ENCODE measurements at regions not wholly inside any gene's neighbourhood (a gene's known extent, or its start where the extent isn't known, plus 50 kb on each side); places are given as distances from the start of the nearest gene placed in this dataset.

GRCh38 chr16:85537331-85537788 lies 75.8 kb upstream of the GSE1 start:
- Histone ChIP-seq H3K9me2 (ENCODE audit: insufficient read depth, low read length) (no peaks in the 10 kb centered on the region), H3K9ac (ENCODE audit: low read length) (no peak overlapping the region), H3K36me3 (ENCODE audit: insufficient read depth, low read length) (no peaks in the 10 kb centered on the region), H3K9me3 (ENCODE audit: low read length) (no peaks in the 10 kb centered on the region), H3K27me3 (ENCODE audit: insufficient read depth, low read depth, low read length) (no peaks in the 10 kb centered on the region), H3K27ac (ENCODE audit: low read length) (no peak overlapping the region), H3K4me2 (ENCODE audit: low read length) (no peak overlapping the region), H3K4me3 (ENCODE audit: low read length) (no peak overlapping the region), H2AFZ (ENCODE audit: low read depth, low read length) (no peak overlapping the region), H4K20me1 (ENCODE audit: insufficient read depth) (no peaks in the 10 kb centered on the region), H3F3A (ENCODE audit: insufficient read depth, low read length, poor library complexity, severe bottlenecking) (no peaks in the 10 kb centered on the region), H3K79me2 (replicated peaks; ENCODE audit: insufficient read depth, low read length) (no peaks in the 10 kb centered on the region)
- TF ChIP-seq EZH2 (IDR thresholded peaks at IDR 0.05; ENCODE audit: borderline replicate concordance, insufficient read depth, low read length, poor library complexity, severe bottlenecking) (no peak), RAD21 (conservative IDR thresholded peaks at IDR 0.05) (no peak), REST (IDR thresholded peaks at IDR 0.05; ENCODE audit: borderline replicate concordance) (no peak), EP300 (conservative IDR thresholded peaks at IDR 0.05; ENCODE audit: poor library complexity, severe bottlenecking) (no peak), POLR2AphosphoS5 (IDR thresholded peaks at IDR 0.05) (no peak), SMC3 (conservative IDR thresholded peaks at IDR 0.05; ENCODE audit: poor library complexity) (no peak), TAF1 (IDR thresholded peaks at IDR 0.05; ENCODE audit: low read depth) (no peak), CTCF (IDR thresholded peaks at IDR 0.05; ENCODE audit: poor library complexity, severe bottlenecking) (no peak), MXI1 (conservative IDR thresholded peaks at IDR 0.05; ENCODE audit: poor library complexity, severe bottlenecking) (no peak)

- Histone ChIP-seq H3K9me2 (ENCODE audit: insufficient read depth, low read length) (no peaks in the 10 kb centered on the region), H3K4me2 (ENCODE audit: low read length) (no peak overlapping the region), H3K79me2 (replicated peaks; ENCODE audit: insufficient read depth, low read length) (no peaks in the 10 kb centered on the region), H3K9ac (ENCODE audit: low read length) (no peak overlapping the region), H3K9me3 (ENCODE audit: low read length) (no peaks in the 10 kb centered on the region), H3K27me3 (ENCODE audit: insufficient read depth, low read depth, low read length) (no peaks in the 10 kb centered on the region), H3K36me3 (ENCODE audit: insufficient read depth, low read length) (no peaks in the 10 kb centered on the region), H3F3A (ENCODE audit: insufficient read depth, low read length, poor library complexity, severe bottlenecking) (no peaks in the 10 kb centered on the region), H3K27ac (ENCODE audit: low read length) (no peak overlapping the region), H4K20me1 (ENCODE audit: insufficient read depth) (no peaks in the 10 kb centered on the region), H2AFZ (ENCODE audit: low read depth, low read length) (no peak overlapping the region), H3K4me3 (ENCODE audit: low read length) (no peak overlapping the region)
- TF ChIP-seq EZH2 (IDR thresholded peaks at IDR 0.05; ENCODE audit: borderline replicate concordance, insufficient read depth, low read length, poor library complexity, severe bottlenecking) (no peak), MXI1 (conservative IDR thresholded peaks at IDR 0.05; ENCODE audit: poor library complexity, severe bottlenecking) (no peak), RAD21 (conservative IDR thresholded peaks at IDR 0.05) (no peak), REST (IDR thresholded peaks at IDR 0.05; ENCODE audit: borderline replicate concordance) (no peak), TAF1 (IDR thresholded peaks at IDR 0.05; ENCODE audit: low read depth) (no peak), POLR2AphosphoS5 (IDR thresholded peaks at IDR 0.05) (no peak), EP300 (conservative IDR thresholded peaks at IDR 0.05; ENCODE audit: poor library complexity, severe bottlenecking) (no peak), SMC3 (conservative IDR thresholded peaks at IDR 0.05; ENCODE audit: poor library complexity) (no peak), CTCF (IDR thresholded peaks at IDR 0.05; ENCODE audit: poor library complexity, severe bottlenecking) (no peak)
Measured at GRCh38 chr16:85537795-85538401, 75.2 kb upstream of the GSE1 start.
